ENCODE measurements at regions not wholly inside any gene's neighbourhood (a gene's known extent, or its start where the extent isn't known, plus 50 kb on each side); places are given as distances from the start of the nearest gene placed in this dataset.

- no peak for DNase-seq (ENCODE audit: insufficient read length, low spot score, missing footprints)
- Histone ChIP-seq H3K4me3 (ENCODE audit: insufficient read depth, low read length) (no peak overlapping the region), H3K9me3 (ENCODE audit: low read depth, low read length) (no peaks in the 10 kb centered on the region), H3K4me1 (ENCODE audit: insufficient read depth, low read length) (peaks cover 6% of the 10 kb centered on the region), H3K27ac (ENCODE audit: low read depth, low read length) (no peak overlapping the region), H4K20me1 (ENCODE audit: insufficient read depth, low read length) (no peaks in the 10 kb centered on the region), H3K36me3 (ENCODE audit: insufficient read depth, low read length) (no peaks in the 10 kb centered on the region), H2AFZ (ENCODE audit: low read length) (no peak overlapping the region), H3K4me2 (ENCODE audit: insufficient read depth, low read length) (no peak overlapping the region), H3K79me2 (ENCODE audit: insufficient read depth, low read length) (no peaks in the 10 kb centered on the region), H3K27me3 (ENCODE audit: insufficient read depth, low read length) (no peaks in the 10 kb centered on the region)
- TF ChIP-seq, protein P1, sequence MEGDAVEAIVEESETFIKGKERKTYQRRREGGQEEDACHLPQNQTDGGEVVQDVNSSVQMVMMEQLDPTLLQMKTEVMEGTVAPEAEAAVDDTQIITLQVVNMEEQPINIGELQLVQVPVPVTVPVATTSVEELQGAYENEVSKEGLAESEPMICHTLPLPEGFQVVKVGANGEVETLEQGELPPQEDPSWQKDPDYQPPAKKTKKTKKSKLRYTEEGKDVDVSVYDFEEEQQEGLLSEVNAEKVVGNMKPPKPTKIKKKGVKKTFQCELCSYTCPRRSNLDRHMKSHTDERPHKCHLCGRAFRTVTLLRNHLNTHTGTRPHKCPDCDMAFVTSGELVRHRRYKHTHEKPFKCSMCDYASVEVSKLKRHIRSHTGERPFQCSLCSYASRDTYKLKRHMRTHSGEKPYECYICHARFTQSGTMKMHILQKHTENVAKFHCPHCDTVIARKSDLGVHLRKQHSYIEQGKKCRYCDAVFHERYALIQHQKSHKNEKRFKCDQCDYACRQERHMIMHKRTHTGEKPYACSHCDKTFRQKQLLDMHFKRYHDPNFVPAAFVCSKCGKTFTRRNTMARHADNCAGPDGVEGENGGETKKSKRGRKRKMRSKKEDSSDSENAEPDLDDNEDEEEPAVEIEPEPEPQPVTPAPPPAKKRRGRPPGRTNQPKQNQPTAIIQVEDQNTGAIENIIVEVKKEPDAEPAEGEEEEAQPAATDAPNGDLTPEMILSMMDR (IDR thresholded peaks at IDR 0.05; ENCODE audit: extremely low read depth, low read depth, low read length) = no peak
These were observed 241.6 kb downstream of the CDK5RAP2 start for GRCh38 chr9:120338340-120338739.

DNA sequence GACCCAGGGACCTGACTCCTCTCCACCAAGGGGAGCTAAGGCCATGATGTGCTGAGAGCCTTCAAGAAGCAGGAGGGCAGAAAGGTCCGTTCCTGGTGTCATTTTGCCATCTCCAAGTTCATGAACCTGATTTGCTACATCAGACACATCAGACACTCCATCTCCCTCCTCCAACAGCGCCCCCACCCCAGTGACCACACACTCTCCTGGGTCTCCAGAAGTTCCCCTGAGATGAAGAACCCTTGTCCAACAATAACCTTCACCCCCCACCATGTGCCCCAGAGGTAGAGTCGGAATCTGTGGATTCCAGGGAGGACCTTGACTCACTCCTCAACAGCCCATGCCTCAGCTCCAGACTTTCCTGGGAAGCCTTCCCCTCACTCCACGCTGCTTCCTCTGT is 242.8 kb downstream of the CDK5RAP2 start:
- H3K4me1 ChIP-seq (ENCODE audit: insufficient read depth, low read length) = peaks cover 9% of the 10 kb centered on the region
- no peak for DNase-seq (ENCODE audit: insufficient read length, low spot score, missing footprints)
- no peak overlapping the region for H3K27ac ChIP-seq (ENCODE audit: low read depth, low read length)
- no peak overlapping the region for H2AFZ ChIP-seq (ENCODE audit: low read length)
- H3K4me3 ChIP-seq (ENCODE audit: insufficient read depth, low read length) = no peak overlapping the region
- no peaks in the 10 kb centered on the region for H4K20me1 ChIP-seq (ENCODE audit: insufficient read depth, low read length)
- H3K9me3 ChIP-seq (ENCODE audit: low read depth, low read length) = no peaks in the 10 kb centered on the region
- no peaks in the 10 kb centered on the region for H3K79me2 ChIP-seq (ENCODE audit: insufficient read depth, low read length)
- TF ChIP-seq, protein P1 (IDR thresholded peaks at IDR 0.05; ENCODE audit: extremely low read depth, low read depth, low read length) = no peak
- no peaks in the 10 kb centered on the region for H3K27me3 ChIP-seq (ENCODE audit: insufficient read depth, low read length)
- H3K36me3 ChIP-seq (ENCODE audit: insufficient read depth, low read length) = no peaks in the 10 kb centered on the region
- H3K4me2 ChIP-seq (ENCODE audit: insufficient read depth, low read length) = no peak overlapping the region

DNA sequence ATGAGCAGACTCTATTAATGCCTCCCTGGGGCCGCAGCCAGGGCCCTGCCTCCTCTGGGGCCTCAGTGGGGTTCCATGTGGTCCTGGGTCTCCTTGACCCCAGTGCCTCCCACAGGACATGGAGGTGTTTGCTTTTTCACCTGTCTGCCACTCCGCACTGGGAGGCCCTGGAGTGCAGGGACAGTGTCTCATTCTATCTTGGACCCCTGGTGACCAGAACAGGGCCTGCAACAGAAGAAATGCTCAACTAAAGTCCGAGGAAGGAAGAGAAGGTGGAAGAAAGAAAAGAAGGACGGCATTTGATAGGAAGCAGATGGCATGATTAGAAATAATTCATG is 243.2 kb downstream of the CDK5RAP2 start:
- DNase-seq (ENCODE audit: insufficient read length, low spot score, missing footprints) = no peak
- H3K9me3 ChIP-seq (ENCODE audit: low read depth, low read length) = no peaks in the 10 kb centered on the region
- TF ChIP-seq, protein P1 (IDR thresholded peaks at IDR 0.05; ENCODE audit: extremely low read depth, low read depth, low read length) = no peak

GRCh38 chr9:120336021-120336752 is 243.8 kb downstream of the CDK5RAP2 start:
- no peak overlapping the region for H2AFZ ChIP-seq (ENCODE audit: low read length)
- peak; percentile 58 for DNase-seq (ENCODE audit: insufficient read length, low spot score, missing footprints)

More for the DNA sequence above, 243.2 kb downstream of the CDK5RAP2 start:
- no peak overlapping the region for H3K4me2 ChIP-seq (ENCODE audit: insufficient read depth, low read length)
- H2AFZ ChIP-seq (ENCODE audit: low read length) = no peak overlapping the region
- no peaks in the 10 kb centered on the region for H3K79me2 ChIP-seq (ENCODE audit: insufficient read depth, low read length)
- no peak overlapping the region for H3K4me3 ChIP-seq (ENCODE audit: insufficient read depth, low read length)
- H3K27me3 ChIP-seq (ENCODE audit: insufficient read depth, low read length) = no peaks in the 10 kb centered on the region
- no peaks in the 10 kb centered on the region for H3K36me3 ChIP-seq (ENCODE audit: insufficient read depth, low read length)
- no peaks in the 10 kb centered on the region for H4K20me1 ChIP-seq (ENCODE audit: insufficient read depth, low read length)
- H3K4me1 ChIP-seq (ENCODE audit: insufficient read depth, low read length) = peaks cover 11% of the 10 kb centered on the region
- no peak overlapping the region for H3K27ac ChIP-seq (ENCODE audit: low read depth, low read length)

More at GRCh38 chr9:120336021-120336752, 243.8 kb downstream of the CDK5RAP2 start:
- Histone ChIP-seq H3K4me1 (ENCODE audit: insufficient read depth, low read length) (peaks cover 14% of the 10 kb centered on the region), H3K27ac (ENCODE audit: low read depth, low read length) (no peak overlapping the region), H3K9me3 (ENCODE audit: low read depth, low read length) (no peaks in the 10 kb centered on the region), H3K79me2 (ENCODE audit: insufficient read depth, low read length) (no peaks in the 10 kb centered on the region), H3K4me3 (ENCODE audit: insufficient read depth, low read length) (no peak overlapping the region), H4K20me1 (ENCODE audit: insufficient read depth, low read length) (no peaks in the 10 kb centered on the region), H3K36me3 (ENCODE audit: insufficient read depth, low read length) (no peaks in the 10 kb centered on the region), H3K27me3 (ENCODE audit: insufficient read depth, low read length) (no peaks in the 10 kb centered on the region), H3K4me2 (ENCODE audit: insufficient read depth, low read length) (no peak overlapping the region)
- TF ChIP-seq, protein P1 (IDR thresholded peaks at IDR 0.05; ENCODE audit: extremely low read depth, low read depth, low read length) = no peak

Data from osteoblast (primary cell).